ENCODE measurements at regions not wholly inside any gene's neighbourhood (a gene's known extent, or its start where the extent isn't known, plus 50 kb on each side); places are given as distances from the start of the nearest gene placed in this dataset.
A peak's percentile ranks its signal among the peaks of the same experiment; 100 is the strongest.
"Not testable (repeated sequence)": the region's sequence is repeated elsewhere in the genome, so short reads cannot be mapped to it uniquely, and the experiment has no call there.

DNA sequence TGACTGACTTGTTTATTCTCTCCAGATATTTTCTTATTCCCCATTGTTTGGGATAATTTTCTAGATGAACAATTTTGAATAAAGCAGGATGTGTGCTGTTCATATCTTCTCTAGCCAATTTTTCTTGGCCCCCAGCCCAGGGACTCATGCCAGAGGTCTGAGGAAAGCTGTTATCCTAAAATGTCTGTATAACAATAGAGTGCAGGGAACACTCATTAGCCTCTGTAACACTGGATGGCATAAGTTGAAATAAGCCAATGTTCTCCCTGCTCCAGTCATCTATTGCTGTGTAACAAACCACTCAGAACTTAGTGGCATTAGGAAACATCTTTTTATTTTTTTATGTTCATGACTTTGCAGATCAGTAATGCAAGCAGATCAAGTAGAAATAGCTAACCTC is 121.7 kb upstream of the TRIM24 start:
- peak; percentile 53 for DNase-seq (ENCODE audit: low read depth)
- H3K4me3 ChIP-seq (ENCODE audit: low read depth, low read length): no peak overlapping the region
- TF ChIP-seq, protein P1, sequence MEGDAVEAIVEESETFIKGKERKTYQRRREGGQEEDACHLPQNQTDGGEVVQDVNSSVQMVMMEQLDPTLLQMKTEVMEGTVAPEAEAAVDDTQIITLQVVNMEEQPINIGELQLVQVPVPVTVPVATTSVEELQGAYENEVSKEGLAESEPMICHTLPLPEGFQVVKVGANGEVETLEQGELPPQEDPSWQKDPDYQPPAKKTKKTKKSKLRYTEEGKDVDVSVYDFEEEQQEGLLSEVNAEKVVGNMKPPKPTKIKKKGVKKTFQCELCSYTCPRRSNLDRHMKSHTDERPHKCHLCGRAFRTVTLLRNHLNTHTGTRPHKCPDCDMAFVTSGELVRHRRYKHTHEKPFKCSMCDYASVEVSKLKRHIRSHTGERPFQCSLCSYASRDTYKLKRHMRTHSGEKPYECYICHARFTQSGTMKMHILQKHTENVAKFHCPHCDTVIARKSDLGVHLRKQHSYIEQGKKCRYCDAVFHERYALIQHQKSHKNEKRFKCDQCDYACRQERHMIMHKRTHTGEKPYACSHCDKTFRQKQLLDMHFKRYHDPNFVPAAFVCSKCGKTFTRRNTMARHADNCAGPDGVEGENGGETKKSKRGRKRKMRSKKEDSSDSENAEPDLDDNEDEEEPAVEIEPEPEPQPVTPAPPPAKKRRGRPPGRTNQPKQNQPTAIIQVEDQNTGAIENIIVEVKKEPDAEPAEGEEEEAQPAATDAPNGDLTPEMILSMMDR (conservative IDR thresholded peaks at IDR 0.05; ENCODE audit: low read depth, low read length): no peak

DNA sequence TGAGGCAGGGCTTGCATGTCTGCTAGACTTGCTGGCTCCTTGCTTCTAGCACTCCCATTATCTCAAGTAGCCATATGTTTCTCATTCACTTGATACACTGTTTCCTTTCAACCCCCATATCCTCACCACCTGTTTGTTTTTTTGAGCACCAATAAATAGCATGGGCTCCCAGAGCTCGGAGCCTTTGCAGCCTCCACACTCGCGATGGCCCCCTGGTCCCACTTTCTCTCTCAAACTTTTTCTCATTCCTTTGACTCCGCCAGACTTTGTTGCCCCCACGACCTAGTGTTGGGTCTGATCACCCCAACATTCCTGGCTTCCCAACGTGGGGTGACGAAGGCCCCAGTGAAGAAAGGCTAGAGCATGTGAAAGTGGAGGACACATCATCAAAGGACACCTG is 120.8 kb upstream of the TRIM24 start:
- not testable (repeated sequence) for H3K4me3 ChIP-seq (ENCODE audit: low read depth, low read length)

DNA sequence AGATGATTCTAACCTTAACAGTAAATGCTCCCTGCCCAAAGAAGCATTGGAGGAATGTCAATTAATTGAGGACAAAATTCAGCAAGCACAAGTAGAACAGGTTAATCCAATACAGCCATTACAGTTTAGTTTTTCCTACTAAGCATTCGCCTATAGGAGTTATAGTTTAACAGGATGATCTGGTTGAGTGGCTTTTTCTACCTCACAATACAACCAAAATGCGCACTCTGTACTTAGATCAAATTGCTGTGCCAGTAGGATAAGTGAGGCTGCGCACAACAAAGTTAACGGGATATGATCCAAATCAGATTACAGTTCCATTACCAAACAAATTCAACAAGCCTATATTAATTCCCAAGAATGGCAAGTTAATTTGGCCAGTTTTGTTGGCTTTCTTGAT is 117.1 kb upstream of the TRIM24 start:
- no peak overlapping the region for H3K4me3 ChIP-seq (ENCODE audit: low read depth, low read length)
- TF ChIP-seq, protein P1 (conservative IDR thresholded peaks at IDR 0.05; ENCODE audit: low read depth, low read length): no peak
- DNase-seq (ENCODE audit: low read depth): no peak

More for the DNA sequence above, 120.8 kb upstream of the TRIM24 start:
- DNase-seq (ENCODE audit: low read depth): not testable (repeated sequence)

DNA sequence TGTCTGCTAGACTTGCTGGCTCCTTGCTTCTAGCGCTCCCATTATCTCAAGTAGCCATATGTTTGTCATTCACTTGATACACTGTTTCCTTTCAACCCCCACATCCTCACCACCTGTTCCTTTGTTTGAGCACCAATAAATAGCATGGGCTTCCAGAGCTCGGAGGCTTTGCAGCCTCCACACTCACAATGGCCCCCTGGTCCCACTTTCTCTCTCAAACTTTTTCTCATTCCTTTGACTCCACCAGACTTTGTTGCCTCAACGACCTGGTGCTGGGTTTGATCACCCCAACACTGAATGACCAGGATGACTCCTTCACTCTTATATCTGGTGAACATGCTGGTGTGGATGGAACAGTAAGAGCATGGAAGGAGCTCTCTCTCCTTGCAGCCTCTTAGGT is 114.5 kb upstream of the TRIM24 start:
- no peak overlapping the region for H3K4me3 ChIP-seq (ENCODE audit: low read depth, low read length)
- no peak for DNase-seq (ENCODE audit: low read depth)
- TF ChIP-seq, protein P1 (conservative IDR thresholded peaks at IDR 0.05; ENCODE audit: low read depth, low read length): no peak

DNA sequence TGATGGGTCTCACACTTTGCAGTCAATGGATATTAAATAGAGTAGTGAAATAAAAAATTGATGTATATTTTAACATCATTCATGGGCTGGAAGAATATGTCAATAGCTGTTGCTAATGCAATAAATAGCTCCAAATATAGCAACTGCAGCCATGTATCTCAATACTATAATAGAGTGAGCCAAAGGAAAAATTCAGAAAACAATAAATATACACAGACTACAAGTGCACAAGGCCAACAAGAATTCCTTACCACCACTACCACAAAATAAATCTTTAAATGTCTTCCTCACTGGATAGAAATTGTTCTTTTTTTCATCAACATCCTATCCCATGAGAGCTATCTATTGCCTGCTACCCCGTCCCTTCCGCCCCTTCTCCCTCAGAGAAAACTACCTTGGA is 113.1 kb upstream of the TRIM24 start:
- TF ChIP-seq, protein P1 (conservative IDR thresholded peaks at IDR 0.05; ENCODE audit: low read depth, low read length): no peak
- DNase-seq (ENCODE audit: low read depth): no peak
- H3K4me3 ChIP-seq (ENCODE audit: low read depth, low read length): no peak overlapping the region

DNA sequence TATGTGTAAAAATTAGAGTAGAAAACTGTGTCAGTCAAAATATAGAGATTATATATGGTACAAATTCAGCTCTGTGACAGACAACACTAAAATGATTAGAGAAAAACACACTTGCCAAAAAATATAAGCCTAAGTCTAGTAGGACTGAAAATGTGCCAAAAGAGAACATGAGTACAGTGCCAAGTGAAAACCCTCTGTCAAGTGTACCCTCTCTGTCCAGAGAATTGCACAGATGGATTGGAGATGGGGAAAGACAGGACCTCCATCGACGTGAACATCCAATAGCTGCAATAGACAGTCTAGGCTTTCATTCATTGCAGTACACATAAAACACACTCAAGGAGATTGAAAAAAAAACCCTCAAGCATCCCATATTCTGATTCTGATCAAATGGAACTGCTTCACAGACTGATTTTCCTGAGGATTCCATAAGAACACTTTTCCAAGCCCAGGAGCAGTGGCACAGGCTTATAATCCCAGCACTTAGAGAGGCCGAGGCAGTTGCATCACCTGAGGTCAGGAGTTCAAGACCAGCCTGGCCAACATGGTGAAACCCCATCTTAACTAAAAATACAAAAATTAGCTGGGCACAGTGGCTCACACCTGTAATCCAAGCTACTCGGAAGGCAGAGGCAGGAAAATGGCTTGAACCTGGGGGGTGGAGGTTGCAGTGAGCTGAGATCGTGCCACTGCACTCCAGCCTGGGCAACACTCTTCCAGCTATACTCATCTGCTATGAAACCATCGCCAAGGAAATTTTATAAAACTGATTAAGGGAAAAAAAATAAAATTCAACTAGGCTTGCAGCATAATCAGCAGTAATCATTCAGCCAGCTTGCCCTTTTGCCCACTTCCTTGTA is 110.0 kb upstream of the TRIM24 start:
- no peak for DNase-seq (ENCODE audit: low read depth)
- TF ChIP-seq, protein P1 (conservative IDR thresholded peaks at IDR 0.05; ENCODE audit: low read depth, low read length): no peak
- H3K4me3 ChIP-seq (ENCODE audit: low read depth, low read length): no peak overlapping the region

DNA sequence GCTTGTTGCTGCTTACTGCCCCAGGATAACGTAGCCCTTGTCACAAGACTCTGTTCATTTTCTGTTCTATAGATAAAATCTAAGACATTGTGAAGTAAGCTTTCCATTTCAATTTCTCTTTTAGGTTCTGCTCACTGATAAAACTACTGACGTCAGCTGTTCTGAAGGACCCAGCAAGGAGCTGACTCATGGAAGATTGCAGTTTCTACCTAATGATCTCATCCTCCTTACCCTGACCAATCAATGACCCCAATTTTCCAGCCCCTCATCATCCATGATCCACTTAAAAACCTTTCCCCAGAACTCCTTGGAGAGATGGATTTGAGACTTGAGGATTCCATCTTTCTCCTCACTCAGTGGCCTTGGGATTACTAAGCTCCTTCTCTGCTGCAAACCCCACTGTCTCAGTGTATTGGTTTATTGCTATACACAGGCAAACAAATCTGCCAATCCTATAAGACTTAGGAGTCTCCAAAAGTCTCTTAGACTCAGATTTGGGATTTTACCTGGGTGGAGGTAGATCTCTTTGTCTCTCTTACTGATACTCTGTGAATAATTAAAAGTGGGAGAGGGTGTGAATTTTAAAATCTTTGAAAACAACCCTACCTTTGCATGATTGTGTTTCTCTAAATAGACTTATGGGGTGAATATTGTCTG is 109.2 kb upstream of the TRIM24 start:
- TF ChIP-seq, protein P1 (conservative IDR thresholded peaks at IDR 0.05; ENCODE audit: low read depth, low read length): no peak
- peak; percentile 23 for DNase-seq (ENCODE audit: low read depth)
- no peak overlapping the region for H3K4me3 ChIP-seq (ENCODE audit: low read depth, low read length)
